Large intestine (tissue), 3 donors: ENCODE measurements at regions not wholly inside any gene's neighbourhood (a gene's known extent, or its start where the extent isn't known, plus 50 kb on each side); places are given as distances from the start of the nearest gene placed in this dataset.
A peak's percentile ranks its signal among the peaks of the same experiment; 100 is the strongest.

Experiments
- DNase-seq, 2 donors: peaks; one replicate each; pipeline versions ENCODE4 v3.0.0 to v3.0.0-alpha.2; 2013
- H3K27ac ChIP-seq: one replicate; pipeline ENCODE4 v1.5.1; 2013; ENCODE audit warnings: low read length
- H3K27me3 ChIP-seq: 2 replicates; pipeline ENCODE4 v1.6.1; 2013; ENCODE audit warnings: low read length; ENCODE audit not compliant: control insufficient read depth, insufficient read depth
- H3K36me3 ChIP-seq: 2 replicates; pipeline ENCODE4 v1.6.1; 2013; ENCODE audit warnings: low read length; ENCODE audit not compliant: control insufficient read depth, insufficient read depth
- H3K4me1 ChIP-seq: one replicate; pipeline ENCODE4 v1.6.1; 2013; ENCODE audit warnings: low read length; ENCODE audit not compliant: control insufficient read depth, insufficient read depth
- H3K4me3 ChIP-seq: one replicate; pipeline ENCODE4 v1.5.1; 2013; ENCODE audit warnings: low read length
- H3K9me3 ChIP-seq: one replicate; pipeline ENCODE4 v1.6.1; 2013; ENCODE audit warnings: mild to moderate bottlenecking, low read depth, low read length, moderate library complexity; ENCODE audit not compliant: control insufficient read depth
- WGBS: methylation state at CpG from one replicate; pipeline ENCODE4 v1.1.5; 2013; ENCODE audit warnings: low lambda C conversion rate; ENCODE audit not compliant: insufficient coverage; 5-methylcytosine and 5-hydroxymethylcytosine counted together

- Histone ChIP-seq H3K4me1 (no peaks in the 10 kb centered on the region), H3K36me3 (no peaks in the 10 kb centered on the region), H3K9me3 (no peaks in the 10 kb centered on the region), H3K27ac (no peak overlapping the region), H3K27me3 (no peaks in the 10 kb centered on the region), H3K4me3 (no peak overlapping the region)
- no peak for DNase-seq
These were observed 222.6 kb upstream of the GLRA1 start for GRCh38 chr5:152147286-152147685.

GRCh38 chr5:152146566-152146965, 221.9 kb upstream of the GLRA1 start:
- Histone ChIP-seq H3K4me1 (no peaks in the 10 kb centered on the region), H3K27ac (no peak overlapping the region), H3K9me3 (no peaks in the 10 kb centered on the region), H3K4me3 (no peak overlapping the region), H3K36me3 (no peaks in the 10 kb centered on the region), H3K27me3 (no peaks in the 10 kb centered on the region)
- WGBS: 90% methylated on average over 2 of the region's 8 CpGs
- DNase-seq: no peak

DNA sequence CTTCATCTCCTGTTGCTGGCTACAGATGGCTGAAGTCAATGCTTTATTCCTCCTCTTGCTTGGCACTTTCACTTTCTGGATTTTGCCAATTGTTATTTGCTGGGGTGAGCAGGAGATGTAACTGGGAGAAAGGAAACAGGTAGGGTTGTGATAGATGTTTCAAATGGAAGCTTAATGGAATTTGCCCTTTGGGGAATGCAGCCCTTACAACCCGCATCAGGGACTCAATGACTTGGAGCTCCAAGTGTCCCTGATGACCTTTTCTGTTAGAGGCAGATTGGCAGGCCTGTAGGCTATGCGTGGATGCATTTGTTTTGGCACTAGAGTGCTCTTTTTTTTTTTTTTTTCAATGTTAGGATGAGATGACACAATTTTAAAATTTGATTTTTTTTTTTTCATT, 219.9 kb upstream of the GLRA1 start:
- H3K9me3 ChIP-seq: no peaks in the 10 kb centered on the region
- no CpG with 5 or more reads among the region's 2 CpGs for WGBS

DNA sequence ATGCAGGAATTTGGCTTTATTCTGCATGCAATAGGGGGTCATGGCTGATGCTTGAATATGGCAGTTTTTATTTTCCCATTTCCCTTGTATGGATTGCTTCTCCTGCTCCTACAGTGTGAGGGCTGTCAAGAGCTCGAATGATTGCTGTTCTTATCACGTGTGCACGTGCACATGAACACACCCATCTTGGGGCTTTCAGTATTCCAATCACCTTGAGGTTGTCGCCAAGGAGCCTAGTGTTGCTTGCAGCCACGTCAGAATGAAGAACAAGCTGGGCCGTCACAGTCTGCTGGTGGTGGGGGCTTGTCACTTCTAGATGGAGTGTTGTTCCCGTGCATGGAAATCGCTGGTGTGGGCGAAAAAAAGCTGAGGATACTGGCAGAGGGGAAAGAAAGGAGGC, 219.4 kb upstream of the GLRA1 start:
- H3K27me3 ChIP-seq: no peaks in the 10 kb centered on the region
- WGBS: 90% methylated on average over 2 of the region's 9 CpGs
- no peak overlapping the region for H3K4me3 ChIP-seq
- DNase-seq: no peak
- no peaks in the 10 kb centered on the region for H3K4me1 ChIP-seq
- H3K36me3 ChIP-seq: no peaks in the 10 kb centered on the region
- H3K27ac ChIP-seq: no peak overlapping the region
- H3K9me3 ChIP-seq: no peaks in the 10 kb centered on the region

More for the DNA sequence above, 219.9 kb upstream of the GLRA1 start:
- Histone ChIP-seq H3K36me3 (no peaks in the 10 kb centered on the region), H3K4me1 (no peaks in the 10 kb centered on the region), H3K27me3 (no peaks in the 10 kb centered on the region), H3K27ac (no peak overlapping the region), H3K4me3 (no peak overlapping the region)
- no peak for DNase-seq

DNA sequence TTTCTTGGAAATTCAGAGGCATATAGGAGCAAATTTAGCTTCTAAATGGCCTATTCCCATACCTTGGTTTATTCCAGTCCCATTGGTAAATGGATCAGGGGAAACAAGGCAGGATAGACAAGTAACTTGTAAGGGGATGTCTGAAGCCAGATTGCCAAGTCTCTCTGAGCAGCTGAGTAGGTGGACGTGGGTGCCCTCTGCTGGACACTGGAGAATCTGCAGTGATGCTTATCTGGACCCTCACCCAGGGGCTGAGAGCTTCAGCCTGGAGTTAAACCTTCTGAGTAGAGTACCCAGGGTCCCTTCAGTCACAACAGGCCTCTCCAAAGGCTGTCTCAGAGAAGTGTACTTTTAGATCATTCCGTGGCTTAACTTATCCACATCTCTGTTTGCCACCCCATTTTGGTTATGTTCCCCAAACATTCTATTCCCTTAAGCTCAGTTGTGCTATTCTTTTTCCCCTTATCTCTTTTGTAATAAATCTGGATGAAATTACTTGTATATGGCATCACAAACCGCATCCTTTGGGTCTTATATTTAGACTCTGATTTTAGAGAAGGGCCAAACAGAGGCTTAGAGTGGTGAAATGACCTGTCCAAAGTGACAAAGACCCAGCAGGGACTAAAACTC, 218.3 kb upstream of the GLRA1 start:
- H3K4me1 ChIP-seq: no peaks in the 10 kb centered on the region
- no peaks in the 10 kb centered on the region for H3K9me3 ChIP-seq
- no peak overlapping the region for H3K27ac ChIP-seq
- H3K27me3 ChIP-seq: no peaks in the 10 kb centered on the region
- H3K4me3 ChIP-seq: no peak overlapping the region
- WGBS: 60% methylated on average over 1 of the region's 3 CpGs
- H3K36me3 ChIP-seq: no peaks in the 10 kb centered on the region
- peak; percentile 18 to 28 for DNase-seq

- no peak overlapping the region for H3K4me3 ChIP-seq
- H3K36me3 ChIP-seq: no peaks in the 10 kb centered on the region
- H3K27me3 ChIP-seq: no peaks in the 10 kb centered on the region
- no CpG with 5 or more reads among the region's 1 CpG for WGBS
- no peak for DNase-seq
- H3K4me1 ChIP-seq: no peaks in the 10 kb centered on the region
- H3K27ac ChIP-seq: no peak overlapping the region
- H3K9me3 ChIP-seq: no peaks in the 10 kb centered on the region
These were observed 215.7 kb upstream of the GLRA1 start for GRCh38 chr5:152140347-152140746.

GRCh38 chr5:152137063-152137462, 212.4 kb upstream of the GLRA1 start:
- no peak overlapping the region for H3K27ac ChIP-seq
- no peaks in the 10 kb centered on the region for H3K36me3 ChIP-seq
- H3K9me3 ChIP-seq: no peaks in the 10 kb centered on the region
- WGBS: no CpG with 5 or more reads among the region's 4 CpGs
- no peak for DNase-seq
- H3K27me3 ChIP-seq: no peaks in the 10 kb centered on the region
- H3K4me1 ChIP-seq: no peaks in the 10 kb centered on the region
- H3K4me3 ChIP-seq: no peak overlapping the region

- no peak overlapping the region for H3K4me3 ChIP-seq
- WGBS: no CpG with 5 or more reads among the region's 6 CpGs
- H3K27ac ChIP-seq: no peak overlapping the region
- DNase-seq: no peak
- no peaks in the 10 kb centered on the region for H3K36me3 ChIP-seq
- H3K27me3 ChIP-seq: no peaks in the 10 kb centered on the region
- no peaks in the 10 kb centered on the region for H3K9me3 ChIP-seq
- no peaks in the 10 kb centered on the region for H3K4me1 ChIP-seq
These were observed 211.7 kb upstream of the GLRA1 start for GRCh38 chr5:152136321-152136720.

- no peak overlapping the region for H3K4me3 ChIP-seq
- no peak overlapping the region for H3K27ac ChIP-seq
- H3K36me3 ChIP-seq: no peaks in the 10 kb centered on the region
- H3K27me3 ChIP-seq: no peaks in the 10 kb centered on the region
- DNase-seq: no peak
- no CpG with 5 or more reads among the region's 2 CpGs for WGBS
- no peaks in the 10 kb centered on the region for H3K4me1 ChIP-seq
- H3K9me3 ChIP-seq: no peaks in the 10 kb centered on the region
These were observed 211.2 kb upstream of the GLRA1 start for GRCh38 chr5:152135827-152136226.

GRCh38 chr5:152125661-152126205, 201.1 kb upstream of the GLRA1 start:
- no peaks in the 10 kb centered on the region for H3K36me3 ChIP-seq
- no peaks in the 10 kb centered on the region for H3K9me3 ChIP-seq
- no peak overlapping the region for H3K4me3 ChIP-seq
- WGBS: 100% methylated on average over 1 of the region's 7 CpGs
- H3K4me1 ChIP-seq: no peaks in the 10 kb centered on the region
- H3K27ac ChIP-seq: no peak overlapping the region
- no peak for DNase-seq
- no peaks in the 10 kb centered on the region for H3K27me3 ChIP-seq

- WGBS: no CpG with 5 or more reads among the region's 12 CpGs
- no peak overlapping the region for H3K27ac ChIP-seq
- no peak for DNase-seq
- H3K9me3 ChIP-seq: no peaks in the 10 kb centered on the region
- no peaks in the 10 kb centered on the region for H3K27me3 ChIP-seq
- H3K4me3 ChIP-seq: no peak overlapping the region
- H3K36me3 ChIP-seq: no peaks in the 10 kb centered on the region
- H3K4me1 ChIP-seq: no peaks in the 10 kb centered on the region
These were observed 199.9 kb upstream of the GLRA1 start for GRCh38 chr5:152124409-152125041.
